SH-SY5Y (cell line): ENCODE measurements at regions not wholly inside any gene's neighbourhood (a gene's known extent, or its start where the extent isn't known, plus 50 kb on each side); places are given as distances from the start of the nearest gene placed in this dataset.

ENCODE experiments used
- GATA2 ChIP-seq: IDR thresholded peaks from 2 replicates; pipeline ENCODE4 v1.6.1; 2011; ENCODE audit warnings: mild to moderate bottlenecking, low read depth, low read length
- GATA3 ChIP-seq: IDR thresholded peaks from 2 replicates; pipeline ENCODE4 v1.6.1; 2011; ENCODE audit warnings: low read depth, mild to moderate bottlenecking, low read length, moderate library complexity

DNA sequence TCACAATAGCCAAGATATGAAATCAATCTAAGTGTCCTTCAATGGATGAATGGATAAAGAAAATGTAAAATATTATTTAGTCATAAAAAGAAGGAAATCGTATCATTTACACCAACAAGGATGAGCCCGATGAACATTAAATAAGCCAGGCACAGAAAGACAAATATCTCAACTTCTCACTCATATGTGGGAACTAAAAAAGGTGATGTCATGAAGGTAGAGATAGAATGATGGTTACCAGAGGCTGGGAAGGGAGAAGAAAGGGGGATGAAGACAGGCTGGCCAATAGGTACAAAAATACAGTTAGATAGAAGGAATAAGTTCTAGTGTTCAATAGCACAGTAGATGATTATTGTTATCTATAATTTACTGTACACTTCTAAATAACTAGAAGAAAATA is 94.9 kb upstream of the RAP1B start:
- TF ChIP-seq GATA2 (no peak), GATA3 (no peak)
